ENCODE measurements at regions not wholly inside any gene's neighbourhood (a gene's known extent, or its start where the extent isn't known, plus 50 kb on each side); places are given as distances from the start of the nearest gene placed in this dataset.

GRCh38 chr7:53426145-53426750, 390.8 kb downstream of the POM121L12 start:
- CTCF ChIA-PET: no interaction called here
- H3K9me3 ChIP-seq (ENCODE audit: control insufficient read depth in 1 of 2, insufficient read depth in 1 of 2, low read depth in 1 of 2, low read length in 2 of 2): peaks cover 5 to 13% of the 10 kb centered on the region in 2 experiments; a peak in 3 of 4 replicates
- TF ChIP-seq TCF7L2 (IDR thresholded peaks at IDR 0.05; ENCODE audit: borderline replicate concordance, extremely low read depth, insufficient read depth, insufficient read length) (no peak), CEBPB (IDR thresholded peaks at IDR 0.05; ENCODE audit: low read depth) (no peak), REST (IDR thresholded peaks at IDR 0.05; ENCODE audit: low read depth) (no peak), EZH2phosphoT487 (IDR thresholded peaks at IDR 0.05; ENCODE audit: borderline replicate concordance) (no peak), SRF (IDR thresholded peaks at IDR 0.05; ENCODE audit: low read depth) (no peak), POLR2AphosphoS5 (IDR thresholded peaks at IDR 0.05; ENCODE audit: low read depth, low read length) (no peak), ELF1 (IDR thresholded peaks at IDR 0.05; ENCODE audit: borderline replicate concordance, low read depth) (no peak), POLR2A (IDR thresholded peaks at IDR 0.05; ENCODE audit: borderline replicate concordance, extremely low read depth, insufficient read depth, insufficient read length) (no peak), RAD21 (IDR thresholded peaks at IDR 0.05; ENCODE audit: low read depth) (no peak), CTCF (IDR thresholded peaks at IDR 0.05 in 2 of 3, conservative IDR thresholded peaks at IDR 0.05 in 1 of 3; ENCODE audit: borderline replicate concordance in 1 of 3, insufficient read depth in 1 of 3, low read depth in 2 of 3, low read length in 2 of 3) (no peak), EZH2 (IDR thresholded peaks at IDR 0.05) (no peak), CBX3 (IDR thresholded peaks at IDR 0.05; ENCODE audit: low read depth) (no peak)
- no peak for ATAC-seq
- H4K20me1 ChIP-seq (ENCODE audit: insufficient read depth): no peaks in the 10 kb centered on the region
- intact Hi-C loops (cut with micrococcal nuclease): no loop called here
- H3K36me3 ChIP-seq (ENCODE audit: control insufficient read depth in 1 of 2, insufficient read depth in 2 of 2, low read length in 2 of 2): no peaks in the 10 kb centered on the region
- BruUV-seq (replicated peaks): no TSS peak
- RAD21 ChIA-PET (ENCODE audit: low non-redundant PET in 1 of 2, low total read pairs in 2 of 2, uncharacterized antibody in 2 of 2, unreplicated experiment in 2 of 2): no interaction called here
- H3K79me2 ChIP-seq (ENCODE audit: insufficient read depth, low read length): no peaks in the 10 kb centered on the region
- H2AFZ ChIP-seq (ENCODE audit: low read depth, low read length, poor library complexity, severe bottlenecking): no peak overlapping the region
- no peaks in the 10 kb centered on the region for H3K27me3 ChIP-seq (ENCODE audit: insufficient read depth, low read length)
- POLR2A ChIA-PET: no interaction called here
- no peak for DNase-seq (ENCODE audit: low read depth, low spot score)
- H3K9ac ChIP-seq (ENCODE audit: low read length): no peak overlapping the region
- H3K4me2 ChIP-seq (ENCODE audit: low read length): no peak overlapping the region
- H3K27ac ChIP-seq (ENCODE audit: low read depth, low read length): no peak overlapping the region
- no peak overlapping the region for H3K4me3 ChIP-seq (replicated peaks in 1 of 2; ENCODE audit: low read depth in 1 of 2, low read length in 2 of 2)
- H3K9me2 ChIP-seq (ENCODE audit: insufficient read depth): no peaks in the 10 kb centered on the region
- no peaks in the 10 kb centered on the region for H3K4me1 ChIP-seq (ENCODE audit: control insufficient read depth in 1 of 2, insufficient read depth in 2 of 2, low read length in 2 of 2)

Measured in HCT116 (cell line).